ENCODE measurements at regions not wholly inside any gene's neighbourhood (a gene's known extent, or its start where the extent isn't known, plus 50 kb on each side); places are given as distances from the start of the nearest gene placed in this dataset.
"Not testable (repeated sequence)": the region's sequence is repeated elsewhere in the genome, so short reads cannot be mapped to it uniquely, and the experiment has no call there.

GRCh38 chr18:73110307-73110706 is 242.5 kb upstream of the NETO1 start:
- WGBS, 2 donors = 66 to 68% methylated on average over 3 of the region's 3 CpGs
- DNase-seq = no peak

GRCh38 chr18:73101977-73102376 is 234.2 kb upstream of the NETO1 start:
- WGBS, 2 donors = 84 to 85% methylated on average over 4 of the region's 4 CpGs
- DNase-seq (no peak), ATAC-seq (ENCODE audit: low FRiP score) (no peak)
- no peaks in the 10 kb centered on the region for H3K36me3 ChIP-seq (ENCODE audit: control insufficient read depth in 1 of 2, insufficient read depth in 2 of 2, low read length in 1 of 2)
- no peaks in the 10 kb centered on the region for H3K4me1 ChIP-seq (ENCODE audit: control insufficient read depth in 1 of 2, insufficient read depth in 2 of 2, low read length in 2 of 2)
- no peak overlapping the region for H3K4me3 ChIP-seq (ENCODE audit: low read length in 2 of 2)
- no peak overlapping the region for H3K27ac ChIP-seq (ENCODE audit: low read depth in 1 of 2, low read length in 2 of 2)
- H3K27me3 ChIP-seq (ENCODE audit: control insufficient read depth in 1 of 2, insufficient read depth in 2 of 2, low read length in 1 of 2) = no peaks in the 10 kb centered on the region
- no peaks in the 10 kb centered on the region for H3K9me3 ChIP-seq (ENCODE audit: control insufficient read depth, low read length)
- intact Hi-C loops (cut with DNase I) = no loop called here

More at GRCh38 chr18:73110307-73110706, 242.5 kb upstream of the NETO1 start:
- Histone ChIP-seq H3K9me3 (ENCODE audit: control insufficient read depth, low read length) (no peaks in the 10 kb centered on the region), H3K27me3 (ENCODE audit: control insufficient read depth in 1 of 2, insufficient read depth in 2 of 2, low read length in 1 of 2) (no peaks in the 10 kb centered on the region), H3K27ac (ENCODE audit: low read depth in 1 of 2, low read length in 2 of 2) (no peak overlapping the region), H3K4me3 (ENCODE audit: low read length in 2 of 2) (no peak overlapping the region), H3K4me1 (ENCODE audit: control insufficient read depth in 1 of 2, insufficient read depth in 2 of 2, low read length in 2 of 2) (no peaks in the 10 kb centered on the region), H3K36me3 (ENCODE audit: control insufficient read depth in 1 of 2, insufficient read depth in 2 of 2, low read length in 1 of 2) (no peaks in the 10 kb centered on the region)
- intact Hi-C loops (cut with DNase I) = no loop called here
- no peak for ATAC-seq (ENCODE audit: low FRiP score)

GRCh38 chr18:73101491-73101890 is 233.7 kb upstream of the NETO1 start:
- H3K4me3 ChIP-seq (ENCODE audit: low read length in 2 of 2); H3K36me3 ChIP-seq (ENCODE audit: control insufficient read depth in 1 of 2, insufficient read depth in 2 of 2, low read length in 1 of 2); intact Hi-C loops (cut with DNase I); ATAC-seq (ENCODE audit: low FRiP score); H3K4me1 ChIP-seq (ENCODE audit: control insufficient read depth in 1 of 2, insufficient read depth in 2 of 2, low read length in 2 of 2); H3K9me3 ChIP-seq (ENCODE audit: control insufficient read depth, low read length); H3K27ac ChIP-seq (ENCODE audit: low read depth in 1 of 2, low read length in 2 of 2); DNase-seq; H3K27me3 ChIP-seq (ENCODE audit: control insufficient read depth in 1 of 2, insufficient read depth in 2 of 2, low read length in 1 of 2): not testable (repeated sequence)
- WGBS, 2 donors = 78 to 80% methylated on average over 6 of the region's 6 CpGs

GRCh38 chr18:73099759-73100158 is 232.0 kb upstream of the NETO1 start:
- no peaks in the 10 kb centered on the region for H3K36me3 ChIP-seq (ENCODE audit: control insufficient read depth in 1 of 2, insufficient read depth in 2 of 2, low read length in 1 of 2)
- H3K27ac ChIP-seq (ENCODE audit: low read depth in 1 of 2, low read length in 2 of 2) = no peak overlapping the region
- no peaks in the 10 kb centered on the region for H3K9me3 ChIP-seq (ENCODE audit: control insufficient read depth, low read length)
- intact Hi-C loops (cut with DNase I) = no loop called here
- no peak for ATAC-seq (ENCODE audit: low FRiP score)
- H3K4me3 ChIP-seq (ENCODE audit: low read length in 2 of 2) = no peak overlapping the region
- WGBS, 2 donors = 71 to 77% methylated on average over 2 of the region's 2 CpGs
- DNase-seq = no peak
- H3K4me1 ChIP-seq (ENCODE audit: control insufficient read depth in 1 of 2, insufficient read depth in 2 of 2, low read length in 2 of 2) = no peaks in the 10 kb centered on the region
- H3K27me3 ChIP-seq (ENCODE audit: control insufficient read depth in 1 of 2, insufficient read depth in 2 of 2, low read length in 1 of 2) = no peaks in the 10 kb centered on the region

- no peaks in the 10 kb centered on the region for H3K4me1 ChIP-seq (ENCODE audit: control insufficient read depth in 1 of 2, insufficient read depth in 2 of 2, low read length in 2 of 2)
- DNase-seq (no peak), ATAC-seq (ENCODE audit: low FRiP score) (no peak)
- no peak overlapping the region for H3K4me3 ChIP-seq (ENCODE audit: low read length in 2 of 2)
- no peaks in the 10 kb centered on the region for H3K27me3 ChIP-seq (ENCODE audit: control insufficient read depth in 1 of 2, insufficient read depth in 2 of 2, low read length in 1 of 2)
- H3K36me3 ChIP-seq (ENCODE audit: control insufficient read depth in 1 of 2, insufficient read depth in 2 of 2, low read length in 1 of 2) = no peaks in the 10 kb centered on the region
- H3K27ac ChIP-seq (ENCODE audit: low read depth in 1 of 2, low read length in 2 of 2) = no peak overlapping the region
- H3K9me3 ChIP-seq (ENCODE audit: control insufficient read depth, low read length) = no peaks in the 10 kb centered on the region
- intact Hi-C loops (cut with DNase I) = no loop called here
- WGBS, 2 donors = 57 to 62% methylated on average over 1 of the region's 1 CpG
These were observed 226.0 kb upstream of the NETO1 start for GRCh38 chr18:73093687-73094250.

GRCh38 chr18:73088445-73088844 is 220.7 kb upstream of the NETO1 start:
- no peaks in the 10 kb centered on the region for H3K4me1 ChIP-seq (ENCODE audit: control insufficient read depth in 1 of 2, insufficient read depth in 2 of 2, low read length in 2 of 2)
- H3K9me3 ChIP-seq (ENCODE audit: control insufficient read depth, low read length) = no peaks in the 10 kb centered on the region
- intact Hi-C loops (cut with DNase I) = no loop called here
- H3K27ac ChIP-seq (ENCODE audit: low read depth in 1 of 2, low read length in 2 of 2) = no peak overlapping the region
- no peak overlapping the region for H3K4me3 ChIP-seq (ENCODE audit: low read length in 2 of 2)
- no peaks in the 10 kb centered on the region for H3K36me3 ChIP-seq (ENCODE audit: control insufficient read depth in 1 of 2, insufficient read depth in 2 of 2, low read length in 1 of 2)
- no peak for DNase-seq
- no peak for ATAC-seq (ENCODE audit: low FRiP score)
- no peaks in the 10 kb centered on the region for H3K27me3 ChIP-seq (ENCODE audit: control insufficient read depth in 1 of 2, insufficient read depth in 2 of 2, low read length in 1 of 2)
- WGBS, 2 donors = 85 to 88% methylated on average over 1 of the region's 1 CpG

GRCh38 chr18:73087282-73087977 is 219.6 kb upstream of the NETO1 start:
- no peak overlapping the region for H3K4me3 ChIP-seq (ENCODE audit: low read length in 2 of 2)
- ATAC-seq (ENCODE audit: low FRiP score) (no peak), DNase-seq (no peak)
- WGBS, 2 donors = 58 to 65% methylated on average over 8 of the region's 8 CpGs
- H3K4me1 ChIP-seq (ENCODE audit: control insufficient read depth in 1 of 2, insufficient read depth in 2 of 2, low read length in 2 of 2) = no peaks in the 10 kb centered on the region
- intact Hi-C loops (cut with DNase I) = no loop called here
- no peaks in the 10 kb centered on the region for H3K27me3 ChIP-seq (ENCODE audit: control insufficient read depth in 1 of 2, insufficient read depth in 2 of 2, low read length in 1 of 2)
- no peaks in the 10 kb centered on the region for H3K9me3 ChIP-seq (ENCODE audit: control insufficient read depth, low read length)
- no peaks in the 10 kb centered on the region for H3K36me3 ChIP-seq (ENCODE audit: control insufficient read depth in 1 of 2, insufficient read depth in 2 of 2, low read length in 1 of 2)
- no peak overlapping the region for H3K27ac ChIP-seq (ENCODE audit: low read depth in 1 of 2, low read length in 2 of 2)

GRCh38 chr18:73079920-73080319 is 212.1 kb upstream of the NETO1 start:
- Histone ChIP-seq H3K27ac (ENCODE audit: low read depth in 1 of 2, low read length in 2 of 2) (no peak overlapping the region), H3K27me3 (ENCODE audit: control insufficient read depth in 1 of 2, insufficient read depth in 2 of 2, low read length in 1 of 2) (no peaks in the 10 kb centered on the region), H3K9me3 (ENCODE audit: control insufficient read depth, low read length) (peaks cover 1% of the 10 kb centered on the region), H3K36me3 (ENCODE audit: control insufficient read depth in 1 of 2, insufficient read depth in 2 of 2, low read length in 1 of 2) (no peaks in the 10 kb centered on the region), H3K4me1 (ENCODE audit: control insufficient read depth in 1 of 2, insufficient read depth in 2 of 2, low read length in 2 of 2) (no peaks in the 10 kb centered on the region), H3K4me3 (ENCODE audit: low read length in 2 of 2) (no peak overlapping the region)
- no peak for ATAC-seq (ENCODE audit: low FRiP score)
- intact Hi-C loops (cut with DNase I) = no loop called here
- DNase-seq = no peak
- 76 to 78% methylated on average over 2 of the region's 2 CpGs for WGBS, 2 donors

- 12 to 37% methylated on average over 4 of the region's 4 CpGs for WGBS, 2 donors
- no peak for DNase-seq
These were observed 193.0 kb upstream of the NETO1 start for GRCh38 chr18:73060666-73061288.

More at GRCh38 chr18:73060666-73061288, 193.0 kb upstream of the NETO1 start:
- Histone ChIP-seq H3K4me3 (ENCODE audit: low read length in 2 of 2) (no peak overlapping the region), H3K27ac (ENCODE audit: low read depth in 1 of 2, low read length in 2 of 2) (no peak overlapping the region), H3K4me1 (ENCODE audit: control insufficient read depth in 1 of 2, insufficient read depth in 2 of 2, low read length in 2 of 2) (no peaks in the 10 kb centered on the region), H3K36me3 (ENCODE audit: control insufficient read depth in 1 of 2, insufficient read depth in 2 of 2, low read length in 1 of 2) (no peaks in the 10 kb centered on the region), H3K27me3 (ENCODE audit: control insufficient read depth in 1 of 2, insufficient read depth in 2 of 2, low read length in 1 of 2) (no peaks in the 10 kb centered on the region), H3K9me3 (ENCODE audit: control insufficient read depth, low read length) (no peaks in the 10 kb centered on the region)
- intact Hi-C loops (cut with DNase I) = no loop called here
- ATAC-seq (ENCODE audit: low FRiP score) = no peak

All from aorta (tissue), 5 donors.